ENCODE measurements at regions not wholly inside any gene's neighbourhood (a gene's known extent, or its start where the extent isn't known, plus 50 kb on each side); places are given as distances from the start of the nearest gene placed in this dataset.

DNA sequence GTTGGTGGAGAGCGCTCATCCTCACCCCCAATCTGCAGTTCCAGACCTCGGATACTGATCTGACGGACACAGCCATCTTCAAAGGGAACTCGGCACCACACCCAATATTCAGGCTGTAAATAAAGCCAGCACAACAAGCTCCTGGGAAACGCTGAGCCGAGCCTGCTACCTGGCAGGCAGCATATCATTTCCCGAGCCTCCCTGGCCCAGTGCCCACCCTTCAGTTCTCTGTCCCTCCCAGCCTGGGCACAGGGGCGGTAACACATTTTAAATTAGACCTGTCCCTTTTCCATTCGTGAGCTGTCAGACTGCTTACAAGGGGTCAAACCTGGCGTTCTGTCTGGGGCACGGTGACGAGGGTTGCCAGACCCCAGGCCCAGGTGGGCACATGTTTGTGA lies 250.5 kb downstream of the ARHGAP12 start:
- H2BK5ac ChIP-seq (ENCODE audit: low read depth, low read length, poor library complexity, severe bottlenecking) = no peak overlapping the region

More for the DNA sequence above, 250.5 kb downstream of the ARHGAP12 start:
- Histone ChIP-seq H2AK5ac (ENCODE audit: low read depth, low read length) (no peak overlapping the region), H4K91ac (ENCODE audit: insufficient read depth, low read depth, low read length) (no peak overlapping the region), H3K23ac (ENCODE audit: low read depth, low read length) (no peak overlapping the region), H3K14ac (replicated peaks; ENCODE audit: low read depth, low read length) (no peak overlapping the region), H3K4me3 (ENCODE audit: insufficient read depth, low read depth, low read length) (no peak overlapping the region), H3K9me1 (ENCODE audit: insufficient read depth, low read length) (no peaks in the 10 kb centered on the region), H3K4me2 (ENCODE audit: low read depth, low read length) (no peak overlapping the region), H2AFZ (replicated peaks; ENCODE audit: low read length, poor library complexity) (no peak overlapping the region), H4K8ac (ENCODE audit: low read depth in 2 of 2, low read length in 2 of 2) (no peak overlapping the region), H2BK20ac (ENCODE audit: low read depth, low read length) (no peak overlapping the region), H3K27ac (ENCODE audit: insufficient read depth, low read length) (no peak overlapping the region), H3K18ac (ENCODE audit: low read depth, low read length) (no peak overlapping the region), H3K27me3 (ENCODE audit: control insufficient read depth, insufficient read depth, low read length) (no peaks in the 10 kb centered on the region; the same call in 1 of the 2 replicates), H2AK9ac (replicated peaks; ENCODE audit: low read depth, low read length, poor library complexity) (no peak overlapping the region), H3K9me3 (ENCODE audit: control insufficient read depth, insufficient read depth, low read length) (peaks cover 20% of the 10 kb centered on the region), H3K9ac (ENCODE audit: low read depth, low read length) (no peak overlapping the region), H3K56ac (ENCODE audit: extremely low read depth, insufficient read depth, low read length) (no peak overlapping the region), H3K79me1 (ENCODE audit: low read depth in 1 of 2, low read length in 2 of 2) (no peaks in the 10 kb centered on the region), H3K4me1 (ENCODE audit: control insufficient read depth, insufficient read depth, low read length) (no peaks in the 10 kb centered on the region), H2BK120ac (ENCODE audit: low read depth, low read length) (no peak overlapping the region), H4K5ac (ENCODE audit: low read depth, low read length) (no peak overlapping the region), H4K20me1 (ENCODE audit: insufficient read depth, low read length) (no peaks in the 10 kb centered on the region), H3K4ac (ENCODE audit: low read depth, low read length) (no peak overlapping the region), H3K36me3 (ENCODE audit: control insufficient read depth, insufficient read depth, low read length) (no peaks in the 10 kb centered on the region), H2BK15ac (ENCODE audit: low read depth, low read length) (no peak overlapping the region)
- WGBS, 2 experiments (ENCODE audit: extremely low coverage in 2 of 2, insufficient read length in 1 of 2) = 73% methylated on average over 4 of the region's 12 CpGs; no CpG with 5 or more reads in 1 of the 2 experiments
- in situ Hi-C loops (cut with MboI; ENCODE audit: low sequenced_read_pairs) (no loop called here), dilution Hi-C loops (cut with HindIII; ENCODE audit: low sequenced_read_pairs, unreplicated experiment) (no loop called here), intact Hi-C loops (cut with micrococcal nuclease) (no loop called here)
- ChIA-PET POLR2A (ENCODE audit: unreplicated experiment) (no interaction called here), CTCF (interaction anchor here (0.5 kb wide), 1 partner anchor 1166 kb away, joined by 3 read pairs; no protein-coding TSS in a partner anchor)
- DNase-seq = no peak
- no peak for ATAC-seq (ENCODE audit: low read depth)
- no peak for TF ChIP-seq MAFK (IDR thresholded peaks at IDR 0.05; ENCODE audit: low read depth, low read length)
- TF ChIP-seq BHLHE40 (IDR thresholded peaks at IDR 0.05; ENCODE audit: low read depth, low read length) = no peak
- TF ChIP-seq, protein P1, sequence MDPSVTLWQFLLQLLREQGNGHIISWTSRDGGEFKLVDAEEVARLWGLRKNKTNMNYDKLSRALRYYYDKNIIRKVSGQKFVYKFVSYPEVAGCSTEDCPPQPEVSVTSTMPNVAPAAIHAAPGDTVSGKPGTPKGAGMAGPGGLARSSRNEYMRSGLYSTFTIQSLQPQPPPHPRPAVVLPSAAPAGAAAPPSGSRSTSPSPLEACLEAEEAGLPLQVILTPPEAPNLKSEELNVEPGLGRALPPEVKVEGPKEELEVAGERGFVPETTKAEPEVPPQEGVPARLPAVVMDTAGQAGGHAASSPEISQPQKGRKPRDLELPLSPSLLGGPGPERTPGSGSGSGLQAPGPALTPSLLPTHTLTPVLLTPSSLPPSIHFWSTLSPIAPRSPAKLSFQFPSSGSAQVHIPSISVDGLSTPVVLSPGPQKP (IDR thresholded peaks at IDR 0.05; ENCODE audit: borderline replicate concordance, low read depth, low read length) = no peak
- no peak for TF ChIP-seq FOS (IDR thresholded peaks at IDR 0.05; ENCODE audit: low read depth, low read length)
- TF ChIP-seq RFX5 (IDR thresholded peaks at IDR 0.05; ENCODE audit: low read depth, low read length) = no peak
- TF ChIP-seq, protein P2, sequence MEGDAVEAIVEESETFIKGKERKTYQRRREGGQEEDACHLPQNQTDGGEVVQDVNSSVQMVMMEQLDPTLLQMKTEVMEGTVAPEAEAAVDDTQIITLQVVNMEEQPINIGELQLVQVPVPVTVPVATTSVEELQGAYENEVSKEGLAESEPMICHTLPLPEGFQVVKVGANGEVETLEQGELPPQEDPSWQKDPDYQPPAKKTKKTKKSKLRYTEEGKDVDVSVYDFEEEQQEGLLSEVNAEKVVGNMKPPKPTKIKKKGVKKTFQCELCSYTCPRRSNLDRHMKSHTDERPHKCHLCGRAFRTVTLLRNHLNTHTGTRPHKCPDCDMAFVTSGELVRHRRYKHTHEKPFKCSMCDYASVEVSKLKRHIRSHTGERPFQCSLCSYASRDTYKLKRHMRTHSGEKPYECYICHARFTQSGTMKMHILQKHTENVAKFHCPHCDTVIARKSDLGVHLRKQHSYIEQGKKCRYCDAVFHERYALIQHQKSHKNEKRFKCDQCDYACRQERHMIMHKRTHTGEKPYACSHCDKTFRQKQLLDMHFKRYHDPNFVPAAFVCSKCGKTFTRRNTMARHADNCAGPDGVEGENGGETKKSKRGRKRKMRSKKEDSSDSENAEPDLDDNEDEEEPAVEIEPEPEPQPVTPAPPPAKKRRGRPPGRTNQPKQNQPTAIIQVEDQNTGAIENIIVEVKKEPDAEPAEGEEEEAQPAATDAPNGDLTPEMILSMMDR (conservative IDR thresholded peaks at IDR 0.05; ENCODE audit: low read depth, low read length) = no peak
- TF ChIP-seq SMC3 (IDR thresholded peaks at IDR 0.05; ENCODE audit: low read depth, low read length) = no peak
- no peak for TF ChIP-seq MAZ (IDR thresholded peaks at IDR 0.05; ENCODE audit: borderline replicate concordance, low read depth, low read length)
- no peak for TF ChIP-seq NFE2L2 (IDR thresholded peaks at IDR 0.05; ENCODE audit: low read depth, low read length)
- no peak for TF ChIP-seq POLR2A (IDR thresholded peaks at IDR 0.05; ENCODE audit: low read depth, low read length)
- no peak for TF ChIP-seq MXI1 (IDR thresholded peaks at IDR 0.05; ENCODE audit: borderline replicate concordance, low read depth, low read length)
- BruUV-seq (replicated peaks) = no TSS peak
